ENCODE measurements at regions not wholly inside any gene's neighbourhood (a gene's known extent, or its start where the extent isn't known, plus 50 kb on each side); places are given as distances from the start of the nearest gene placed in this dataset.
"Not testable (repeated sequence)": the region's sequence is repeated elsewhere in the genome, so short reads cannot be mapped to it uniquely, and the experiment has no call there.

- no peak overlapping the region for H3K4me3 Mint-ChIP-seq
- no peak overlapping the region for H3K27ac Mint-ChIP-seq
- no peaks in the 10 kb centered on the region for H3K4me1 Mint-ChIP-seq
- ATAC-seq (replicated peaks) = no peak
- DNase-seq = no peak
- H3K36me3 Mint-ChIP-seq = no peaks in the 10 kb centered on the region
- H3K27me3 Mint-ChIP-seq = no peaks in the 10 kb centered on the region
- peaks cover 2% of the 10 kb centered on the region in 2 donors for H3K9me3 Mint-ChIP-seq
These were observed 1830.9 kb upstream of the PIK3C3 start for GRCh38 chr18:40124107-40124506.

DNA sequence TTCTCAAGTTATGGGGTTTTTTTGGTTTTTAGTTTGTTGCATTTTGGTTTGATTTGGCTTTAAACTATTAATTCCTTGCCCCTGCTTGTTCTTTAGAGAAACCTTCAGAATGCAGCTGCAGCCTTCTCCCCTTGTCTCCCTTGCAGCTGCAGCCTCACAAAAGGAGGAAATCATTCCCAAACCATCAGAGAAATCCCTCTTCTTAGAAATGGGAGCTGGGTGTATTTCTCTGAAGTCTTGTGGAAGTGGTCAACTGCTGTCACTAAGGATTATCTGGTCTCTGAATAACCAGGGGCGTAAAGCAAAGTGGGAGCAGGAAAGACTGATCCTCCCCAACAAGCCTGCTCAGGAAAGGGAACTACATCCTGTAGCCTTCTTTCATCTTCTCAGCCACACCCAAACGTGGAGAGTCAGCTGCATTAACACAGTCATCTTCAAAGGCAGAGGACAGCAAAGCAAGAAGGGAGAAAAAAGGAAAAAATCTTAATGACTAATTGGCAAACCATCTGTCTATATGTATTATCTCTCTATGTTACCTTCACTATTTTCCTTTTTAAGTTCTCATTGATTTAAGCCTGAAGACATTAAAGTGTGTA lies 1834.1 kb upstream of the PIK3C3 start:
- ATAC-seq (replicated peaks) (no peak), DNase-seq (no peak)
- Mint-ChIP-seq H3K27me3 (no peaks in the 10 kb centered on the region), H3K9me3 (peaks cover 0 to 7% of the 10 kb centered on the region in 2 donors), H3K4me1 (no peaks in the 10 kb centered on the region), H3K36me3 (no peaks in the 10 kb centered on the region), H3K27ac (no peak overlapping the region), H3K4me3 (no peak overlapping the region)

DNA sequence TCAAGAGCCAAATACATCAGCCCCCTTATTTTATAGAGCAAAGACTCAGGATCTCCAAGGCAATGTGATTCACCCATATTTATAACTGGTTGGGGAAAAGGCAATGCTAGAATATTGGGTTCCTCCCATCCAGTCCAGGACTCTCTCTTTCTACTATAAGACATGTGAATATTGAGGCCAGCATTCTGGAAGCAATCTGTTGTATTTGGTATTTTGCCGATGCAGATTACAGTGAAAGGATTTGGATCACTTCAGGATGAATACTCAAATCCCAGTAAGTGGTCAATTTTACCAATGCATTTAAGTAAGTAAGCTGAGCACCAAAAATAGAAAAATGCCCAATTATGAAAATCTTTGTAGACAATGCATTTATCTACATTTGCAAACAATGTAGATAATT lies 1834.7 kb upstream of the PIK3C3 start:
- H3K4me1 Mint-ChIP-seq = no peaks in the 10 kb centered on the region
- DNase-seq = no peak
- no peak for ATAC-seq (replicated peaks)
- peaks cover 0 to 7% of the 10 kb centered on the region in 2 donors for H3K9me3 Mint-ChIP-seq
- no peak overlapping the region for H3K27ac Mint-ChIP-seq
- H3K27me3 Mint-ChIP-seq = no peaks in the 10 kb centered on the region
- no peak overlapping the region for H3K4me3 Mint-ChIP-seq
- no peaks in the 10 kb centered on the region for H3K36me3 Mint-ChIP-seq

DNA sequence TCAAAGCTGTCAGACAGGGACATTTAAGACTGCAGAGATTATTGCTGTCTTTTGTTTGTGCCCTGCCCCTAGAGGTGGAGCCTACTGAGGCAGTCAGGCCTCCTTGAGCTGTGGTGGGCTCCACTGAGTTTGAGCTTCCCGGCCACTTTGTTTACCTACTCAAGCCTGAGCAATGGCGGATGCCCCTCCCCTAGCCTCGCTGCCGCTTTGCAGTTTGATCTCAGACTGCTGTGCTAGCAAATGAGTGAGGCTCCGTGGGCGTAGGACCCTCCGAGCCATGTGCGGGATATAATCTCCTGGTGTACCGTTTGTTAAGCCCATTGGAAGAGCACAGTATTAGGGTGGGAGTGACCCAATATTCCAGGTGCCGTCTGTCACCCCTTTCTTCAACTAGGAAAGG lies 1835.5 kb upstream of the PIK3C3 start:
- not testable (repeated sequence) for H3K27me3 Mint-ChIP-seq; DNase-seq; H3K4me3 Mint-ChIP-seq; H3K36me3 Mint-ChIP-seq; ATAC-seq (replicated peaks); H3K9me3 Mint-ChIP-seq; H3K4me1 Mint-ChIP-seq; H3K27ac Mint-ChIP-seq

GRCh38 chr18:40110455-40110854 lies 1844.6 kb upstream of the PIK3C3 start:
- Mint-ChIP-seq H3K36me3 (no peaks in the 10 kb centered on the region), H3K4me1 (no peaks in the 10 kb centered on the region), H3K9me3 (peaks cover 7 to 9% of the 10 kb centered on the region in 2 donors), H3K27ac (no peak overlapping the region), H3K4me3 (no peak overlapping the region), H3K27me3 (no peaks in the 10 kb centered on the region)
- no peak for ATAC-seq (replicated peaks)
- no peak for DNase-seq

- Mint-ChIP-seq H3K4me1 (no peaks in the 10 kb centered on the region), H3K9me3 (peaks cover 7 to 8% of the 10 kb centered on the region in 2 donors), H3K27me3 (no peaks in the 10 kb centered on the region), H3K36me3 (no peaks in the 10 kb centered on the region), H3K4me3 (no peak overlapping the region), H3K27ac (no peak overlapping the region)
- DNase-seq (no peak), ATAC-seq (replicated peaks) (no peak)
These were observed 1845.6 kb upstream of the PIK3C3 start for GRCh38 chr18:40109252-40110049.

DNA sequence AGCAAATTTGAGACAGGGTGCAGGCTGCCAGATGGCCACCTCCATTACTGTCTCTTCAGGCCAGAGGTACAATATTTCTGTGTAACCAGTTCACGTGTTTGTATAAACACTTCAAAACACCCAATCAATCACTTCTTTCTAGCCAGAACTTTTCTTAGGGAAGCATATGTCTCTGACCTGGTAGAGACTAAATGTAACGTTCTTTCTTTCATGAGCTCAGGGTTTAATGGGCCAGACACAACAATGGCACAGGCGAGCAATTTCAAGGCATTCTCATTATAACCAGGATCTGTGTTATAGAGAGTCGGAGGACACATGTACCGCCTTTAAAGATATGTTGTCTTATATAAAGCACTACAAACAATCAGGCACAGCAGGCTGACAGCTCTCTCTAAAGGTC lies 1846.4 kb upstream of the PIK3C3 start:
- Mint-ChIP-seq H3K27ac (no peak overlapping the region), H3K27me3 (no peaks in the 10 kb centered on the region), H3K36me3 (no peaks in the 10 kb centered on the region), H3K4me3 (no peak overlapping the region), H3K4me1 (no peaks in the 10 kb centered on the region), H3K9me3 (peaks cover 6 to 8% of the 10 kb centered on the region in 2 donors)
- DNase-seq = no peak
- ATAC-seq (replicated peaks) = no peak

- H3K27me3 Mint-ChIP-seq = no peaks in the 10 kb centered on the region
- no peak overlapping the region for H3K27ac Mint-ChIP-seq
- peaks cover 0 to 5% of the 10 kb centered on the region in 2 donors for H3K9me3 Mint-ChIP-seq
- H3K4me3 Mint-ChIP-seq = no peak overlapping the region
- H3K36me3 Mint-ChIP-seq = no peaks in the 10 kb centered on the region
- DNase-seq (no peak), ATAC-seq (replicated peaks) (no peak)
- no peaks in the 10 kb centered on the region for H3K4me1 Mint-ChIP-seq
These were observed 1852.1 kb upstream of the PIK3C3 start for GRCh38 chr18:40102903-40103302.

- Mint-ChIP-seq H3K27ac (no peak overlapping the region), H3K4me1 (no peaks in the 10 kb centered on the region), H3K36me3 (no peaks in the 10 kb centered on the region), H3K4me3 (no peak overlapping the region), H3K9me3 (peaks cover 2 to 4% of the 10 kb centered on the region in 2 donors), H3K27me3 (no peaks in the 10 kb centered on the region)
- ATAC-seq (replicated peaks) (no peak), DNase-seq (no peak)
These were observed 1855.4 kb upstream of the PIK3C3 start for GRCh38 chr18:40099641-40100040.

- no peaks in the 10 kb centered on the region for H3K36me3 Mint-ChIP-seq
- ATAC-seq (replicated peaks) = no peak
These were observed 1858.4 kb upstream of the PIK3C3 start for GRCh38 chr18:40096675-40097074.

GRCh38 chr18:40094441-40094840 lies 1860.6 kb upstream of the PIK3C3 start:
- H3K4me1 Mint-ChIP-seq = no peaks in the 10 kb centered on the region
- no peaks in the 10 kb centered on the region for H3K27me3 Mint-ChIP-seq
- no peak overlapping the region for H3K4me3 Mint-ChIP-seq
- no peak for ATAC-seq (replicated peaks)
- peaks cover 2 to 4% of the 10 kb centered on the region in 2 donors for H3K9me3 Mint-ChIP-seq
- no peak for DNase-seq
- H3K27ac Mint-ChIP-seq = no peak overlapping the region
- no peaks in the 10 kb centered on the region for H3K36me3 Mint-ChIP-seq

More at GRCh38 chr18:40096675-40097074, 1858.4 kb upstream of the PIK3C3 start:
- H3K27ac Mint-ChIP-seq = no peak overlapping the region
- DNase-seq = no peak
- no peaks in the 10 kb centered on the region for H3K4me1 Mint-ChIP-seq
- peaks cover 2 to 4% of the 10 kb centered on the region in 2 donors for H3K9me3 Mint-ChIP-seq
- no peak overlapping the region for H3K4me3 Mint-ChIP-seq
- no peaks in the 10 kb centered on the region for H3K27me3 Mint-ChIP-seq

- H3K9me3 Mint-ChIP-seq = peaks cover 0 to 6% of the 10 kb centered on the region in 2 donors
- no peak for DNase-seq
- ATAC-seq (replicated peaks) = no peak
- H3K4me3 Mint-ChIP-seq = no peak overlapping the region
- no peaks in the 10 kb centered on the region for H3K4me1 Mint-ChIP-seq
- no peak overlapping the region for H3K27ac Mint-ChIP-seq
- H3K36me3 Mint-ChIP-seq = no peaks in the 10 kb centered on the region
- no peaks in the 10 kb centered on the region for H3K27me3 Mint-ChIP-seq
These were observed 1866.9 kb upstream of the PIK3C3 start for GRCh38 chr18:40088130-40088529.

DNA sequence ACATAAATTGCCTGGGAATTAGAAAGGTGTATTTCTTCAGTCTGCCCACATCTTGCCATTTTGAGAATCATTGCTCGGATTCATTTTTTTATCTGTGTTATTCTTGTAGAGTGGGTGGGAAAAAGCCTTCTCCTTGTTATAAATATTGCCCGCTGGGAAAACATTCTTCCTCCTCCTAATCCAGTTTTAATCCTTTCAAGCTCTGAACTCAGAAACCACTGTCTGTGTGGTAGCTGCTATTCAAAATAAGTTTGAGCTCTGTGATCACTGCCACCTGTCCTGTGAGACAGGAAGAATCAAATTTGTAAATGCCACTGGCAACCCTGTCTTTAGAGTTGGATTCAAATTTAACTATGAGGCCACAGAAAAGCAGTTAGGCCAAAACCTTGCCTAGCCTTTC lies 1875.2 kb upstream of the PIK3C3 start:
- H3K4me1 Mint-ChIP-seq = no peaks in the 10 kb centered on the region
- H3K36me3 Mint-ChIP-seq = no peaks in the 10 kb centered on the region
- ATAC-seq (replicated peaks) (no peak), DNase-seq (no peak)
- H3K4me3 Mint-ChIP-seq = no peak overlapping the region
- peaks cover 0 to 2% of the 10 kb centered on the region in 2 donors for H3K9me3 Mint-ChIP-seq
- H3K27ac Mint-ChIP-seq = no peak overlapping the region
- H3K27me3 Mint-ChIP-seq = no peaks in the 10 kb centered on the region

DNA sequence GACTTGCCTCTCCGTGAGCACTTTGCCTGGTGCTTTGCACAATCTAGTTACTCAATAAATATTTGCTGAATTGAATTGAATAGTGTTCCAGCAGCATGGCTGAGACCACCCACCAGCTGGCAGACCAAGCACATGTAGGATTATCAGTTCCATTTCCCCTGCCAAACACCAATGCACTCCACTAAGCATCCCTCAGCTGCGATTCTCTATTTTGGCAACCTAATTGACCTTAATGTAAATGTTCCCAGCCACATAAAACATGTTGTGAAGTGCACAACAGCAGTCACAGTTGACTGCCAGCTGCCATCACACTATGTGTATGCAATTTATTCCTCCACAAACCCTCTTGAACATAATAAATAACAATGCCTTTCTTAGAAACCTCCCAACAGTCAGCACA lies 1879.4 kb upstream of the PIK3C3 start:
- H3K9me3 Mint-ChIP-seq = peaks cover 3 to 4% of the 10 kb centered on the region in 2 donors

DNA sequence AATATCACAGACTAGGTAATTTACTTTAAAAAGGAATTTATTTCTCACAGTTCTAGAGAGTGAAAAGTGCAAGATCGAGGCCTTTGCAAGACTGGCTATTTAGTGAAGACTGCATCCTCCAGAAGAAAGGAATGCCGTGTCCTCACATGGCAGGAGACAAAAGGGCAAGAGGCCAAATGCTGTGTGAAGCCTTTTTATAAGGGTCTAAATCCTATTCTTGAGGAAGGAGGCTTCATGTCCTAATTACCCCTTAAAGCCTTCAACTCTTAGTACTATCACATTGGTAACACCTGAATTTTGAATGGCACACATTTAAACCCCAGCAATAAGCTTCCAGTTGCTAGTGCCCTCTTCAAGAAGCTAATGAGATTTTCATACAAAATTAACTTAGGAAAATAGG lies 1882.3 kb upstream of the PIK3C3 start:
- Mint-ChIP-seq H3K27ac (no peak overlapping the region), H3K9me3 (peaks cover 8 to 9% of the 10 kb centered on the region in 2 donors), H3K27me3 (no peaks in the 10 kb centered on the region), H3K4me3 (no peak overlapping the region), H3K4me1 (no peaks in the 10 kb centered on the region), H3K36me3 (no peaks in the 10 kb centered on the region)
- no peak for DNase-seq
- ATAC-seq (replicated peaks) = no peak

More for the DNA sequence above, 1879.4 kb upstream of the PIK3C3 start:
- Mint-ChIP-seq H3K27ac (no peak overlapping the region), H3K4me1 (no peaks in the 10 kb centered on the region), H3K4me3 (no peak overlapping the region), H3K36me3 (no peaks in the 10 kb centered on the region), H3K27me3 (no peaks in the 10 kb centered on the region)
- no peak for ATAC-seq (replicated peaks)
- no peak for DNase-seq
